ENCODE measurements at regions not wholly inside any gene's neighbourhood (a gene's known extent, or its start where the extent isn't known, plus 50 kb on each side); places are given as distances from the start of the nearest gene placed in this dataset.
A peak's percentile ranks its signal among the peaks of the same experiment; 100 is the strongest.

- no peak for FAIRE-seq
Observed at GRCh38 chr5:120320626-120321025, 143.5 kb upstream of the PRR16 start.

GRCh38 chr5:120326651-120327050 is 137.4 kb upstream of the PRR16 start:
- TF ChIP-seq, protein P1, sequence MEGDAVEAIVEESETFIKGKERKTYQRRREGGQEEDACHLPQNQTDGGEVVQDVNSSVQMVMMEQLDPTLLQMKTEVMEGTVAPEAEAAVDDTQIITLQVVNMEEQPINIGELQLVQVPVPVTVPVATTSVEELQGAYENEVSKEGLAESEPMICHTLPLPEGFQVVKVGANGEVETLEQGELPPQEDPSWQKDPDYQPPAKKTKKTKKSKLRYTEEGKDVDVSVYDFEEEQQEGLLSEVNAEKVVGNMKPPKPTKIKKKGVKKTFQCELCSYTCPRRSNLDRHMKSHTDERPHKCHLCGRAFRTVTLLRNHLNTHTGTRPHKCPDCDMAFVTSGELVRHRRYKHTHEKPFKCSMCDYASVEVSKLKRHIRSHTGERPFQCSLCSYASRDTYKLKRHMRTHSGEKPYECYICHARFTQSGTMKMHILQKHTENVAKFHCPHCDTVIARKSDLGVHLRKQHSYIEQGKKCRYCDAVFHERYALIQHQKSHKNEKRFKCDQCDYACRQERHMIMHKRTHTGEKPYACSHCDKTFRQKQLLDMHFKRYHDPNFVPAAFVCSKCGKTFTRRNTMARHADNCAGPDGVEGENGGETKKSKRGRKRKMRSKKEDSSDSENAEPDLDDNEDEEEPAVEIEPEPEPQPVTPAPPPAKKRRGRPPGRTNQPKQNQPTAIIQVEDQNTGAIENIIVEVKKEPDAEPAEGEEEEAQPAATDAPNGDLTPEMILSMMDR (IDR thresholded peaks at IDR 0.05; ENCODE audit: borderline replicate concordance, extremely low read depth, insufficient read depth) = no peak
- intact Hi-C loops (cut with DNase I) = no loop called here
- H3K4me1 ChIP-seq (ENCODE audit: control insufficient read depth in 2 of 3, insufficient read depth in 2 of 3, low read depth in 1 of 3, low read length in 3 of 3) = no peaks in the 10 kb centered on the region
- FAIRE-seq = no peak
- no peak for DNase-seq
- H3K36me3 ChIP-seq (ENCODE audit: control insufficient read depth in 2 of 3, insufficient read depth in 3 of 3, low read length in 3 of 3) = no peaks in the 10 kb centered on the region
- H3K4me3 ChIP-seq (ENCODE audit: low read length in 3 of 3) = no peak overlapping the region
- H3K27me3 ChIP-seq (ENCODE audit: control insufficient read depth, insufficient read depth, low read length) = no peaks in the 10 kb centered on the region
- no peaks in the 10 kb centered on the region for H3K9me3 ChIP-seq (ENCODE audit: control insufficient read depth in 2 of 3, insufficient read depth in 1 of 3, low read length in 3 of 3)
- no peak overlapping the region for H3K27ac ChIP-seq (ENCODE audit: low read depth in 2 of 2, low read length in 2 of 2)
- no peak overlapping the region for H3K9ac ChIP-seq (ENCODE audit: low read length in 3 of 3)

More at GRCh38 chr5:120320626-120321025, 143.5 kb upstream of the PRR16 start:
- H3K27ac ChIP-seq (ENCODE audit: low read depth in 2 of 2, low read length in 2 of 2) = no peak overlapping the region
- no peak for DNase-seq
- no peaks in the 10 kb centered on the region for H3K9me3 ChIP-seq (ENCODE audit: control insufficient read depth in 2 of 3, insufficient read depth in 1 of 3, low read length in 3 of 3)
- H3K9ac ChIP-seq (ENCODE audit: low read length in 3 of 3) = no peak overlapping the region
- no peak overlapping the region for H3K4me3 ChIP-seq (ENCODE audit: low read length in 3 of 3)
- H3K27me3 ChIP-seq (ENCODE audit: control insufficient read depth, insufficient read depth, low read length) = no peaks in the 10 kb centered on the region
- no peaks in the 10 kb centered on the region for H3K4me1 ChIP-seq (ENCODE audit: control insufficient read depth in 2 of 3, insufficient read depth in 2 of 3, low read depth in 1 of 3, low read length in 3 of 3)
- intact Hi-C loops (cut with DNase I) = no loop called here
- TF ChIP-seq, protein P1 (IDR thresholded peaks at IDR 0.05; ENCODE audit: borderline replicate concordance, extremely low read depth, insufficient read depth) = no peak
- H3K36me3 ChIP-seq (ENCODE audit: control insufficient read depth in 2 of 3, insufficient read depth in 3 of 3, low read length in 3 of 3) = no peaks in the 10 kb centered on the region

GRCh38 chr5:120327180-120327579 is 136.9 kb upstream of the PRR16 start:
- H3K4me1 ChIP-seq (ENCODE audit: control insufficient read depth in 2 of 3, insufficient read depth in 2 of 3, low read depth in 1 of 3, low read length in 3 of 3) = no peaks in the 10 kb centered on the region
- DNase-seq (no peak), FAIRE-seq (peak; percentile 37)
- H3K9ac ChIP-seq (ENCODE audit: low read length in 3 of 3) = no peak overlapping the region
- H3K27ac ChIP-seq (ENCODE audit: low read depth in 2 of 2, low read length in 2 of 2) = no peak overlapping the region
- no peak overlapping the region for H3K4me3 ChIP-seq (ENCODE audit: low read length in 3 of 3)
- no peaks in the 10 kb centered on the region for H3K36me3 ChIP-seq (ENCODE audit: control insufficient read depth in 2 of 3, insufficient read depth in 3 of 3, low read length in 3 of 3)
- no peaks in the 10 kb centered on the region for H3K27me3 ChIP-seq (ENCODE audit: control insufficient read depth, insufficient read depth, low read length)
- intact Hi-C loops (cut with DNase I) = no loop called here
- no peaks in the 10 kb centered on the region for H3K9me3 ChIP-seq (ENCODE audit: control insufficient read depth in 2 of 3, insufficient read depth in 1 of 3, low read length in 3 of 3)
- TF ChIP-seq, protein P1 (IDR thresholded peaks at IDR 0.05; ENCODE audit: borderline replicate concordance, extremely low read depth, insufficient read depth) = no peak

- no peaks in the 10 kb centered on the region for H3K4me1 ChIP-seq (ENCODE audit: control insufficient read depth in 2 of 3, insufficient read depth in 2 of 3, low read depth in 1 of 3, low read length in 3 of 3)
- FAIRE-seq (no peak), DNase-seq (no peak)
- no peaks in the 10 kb centered on the region for H3K27me3 ChIP-seq (ENCODE audit: control insufficient read depth, insufficient read depth, low read length)
- no peak overlapping the region for H3K4me3 ChIP-seq (ENCODE audit: low read length in 3 of 3)
- TF ChIP-seq, protein P1 (IDR thresholded peaks at IDR 0.05; ENCODE audit: borderline replicate concordance, extremely low read depth, insufficient read depth) = no peak
- H3K9me3 ChIP-seq (ENCODE audit: control insufficient read depth in 2 of 3, insufficient read depth in 1 of 3, low read length in 3 of 3) = no peaks in the 10 kb centered on the region
- no peak overlapping the region for H3K9ac ChIP-seq (ENCODE audit: low read length in 3 of 3)
- intact Hi-C loops (cut with DNase I) = no loop called here
- H3K36me3 ChIP-seq (ENCODE audit: control insufficient read depth in 2 of 3, insufficient read depth in 3 of 3, low read length in 3 of 3) = no peaks in the 10 kb centered on the region
- no peak overlapping the region for H3K27ac ChIP-seq (ENCODE audit: low read depth in 2 of 2, low read length in 2 of 2)
Observed at GRCh38 chr5:120329095-120329494, 135.0 kb upstream of the PRR16 start.
